NOMO-1 treated with dmso at 0.1 percent for 144 hours (cell line): ENCODE measurements at regions not wholly inside any gene's neighbourhood (a gene's known extent, or its start where the extent isn't known, plus 50 kb on each side); places are given as distances from the start of the nearest gene placed in this dataset.

Experiments
- DNase-seq: peaks from one replicate; lab custom pipeline; 2025; ENCODE audit not compliant: unreplicated experiment; lab: John Stamatoyannopoulos, UW

DNA sequence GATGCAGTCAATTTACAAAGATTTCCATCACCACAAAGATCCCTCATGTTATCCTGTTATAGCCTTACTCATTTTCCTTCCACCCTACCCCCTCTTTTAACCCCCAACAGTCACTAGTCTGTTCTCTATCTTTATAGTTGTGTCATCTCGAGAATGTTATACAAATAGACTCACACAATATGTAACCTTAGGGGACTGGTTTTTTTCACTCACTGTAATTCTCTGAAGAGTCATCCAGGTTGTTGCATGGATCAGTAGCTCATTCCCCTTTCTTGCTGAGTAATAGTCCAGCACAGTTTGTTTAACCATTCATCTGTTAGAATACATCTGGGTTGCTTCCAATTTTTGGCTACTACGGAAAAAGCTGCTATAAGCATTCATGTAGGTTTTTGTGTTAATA, 121.1 kb upstream of the PDE1C start:
- no peak for DNase-seq

DNA sequence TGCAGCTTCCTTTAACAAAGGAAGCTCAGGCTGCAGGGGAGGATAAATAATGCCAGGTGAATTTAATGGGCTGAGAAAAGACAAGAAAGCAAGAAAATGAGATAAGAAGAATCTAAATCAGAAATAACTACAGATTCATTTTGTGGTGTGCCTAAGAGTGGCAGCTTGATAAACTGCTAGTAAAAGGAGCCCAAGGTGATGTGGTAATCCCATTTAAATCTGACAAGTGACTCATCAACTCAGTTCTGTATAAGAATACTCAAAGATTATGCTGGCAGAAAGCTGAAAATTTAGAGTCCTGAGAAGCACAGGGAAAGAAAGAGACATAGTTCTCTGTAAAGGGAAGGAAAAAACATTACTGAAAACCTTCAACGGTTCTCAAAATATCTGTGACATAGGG, 109.4 kb upstream of the PDE1C start:
- no peak for DNase-seq

DNA sequence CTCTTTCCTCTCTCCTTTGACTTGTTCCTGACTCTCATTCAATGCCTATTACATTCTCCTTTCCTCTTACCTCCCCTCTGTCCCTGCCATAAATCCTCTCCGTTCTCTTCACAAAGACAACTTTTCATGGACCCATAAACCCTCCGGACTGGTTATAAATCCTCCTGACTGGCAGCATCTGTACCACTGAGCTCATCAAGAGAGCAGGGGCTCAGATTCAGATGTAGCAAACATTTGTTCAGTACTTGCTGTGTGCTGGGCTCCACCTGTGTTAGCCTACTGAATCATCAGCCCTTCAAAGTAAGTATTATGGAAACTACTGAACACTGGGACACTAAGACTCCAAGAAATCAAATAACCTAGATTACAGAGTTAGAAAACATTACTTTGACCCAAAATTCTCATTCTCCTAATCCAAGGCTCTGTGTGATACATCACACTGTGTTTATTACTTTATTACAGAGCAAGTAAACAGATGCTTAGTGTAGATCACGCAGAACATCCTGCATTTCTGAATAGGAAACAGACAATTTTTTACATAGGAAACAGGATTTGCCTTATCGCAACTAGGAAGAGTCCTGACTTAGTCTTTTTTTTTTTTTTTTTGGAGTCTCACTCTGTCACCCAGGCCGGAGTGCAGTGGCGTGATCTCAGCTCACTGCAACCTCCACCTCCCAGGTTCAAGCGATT, 108.6 kb upstream of the PDE1C start:
- no peak for DNase-seq

DNA sequence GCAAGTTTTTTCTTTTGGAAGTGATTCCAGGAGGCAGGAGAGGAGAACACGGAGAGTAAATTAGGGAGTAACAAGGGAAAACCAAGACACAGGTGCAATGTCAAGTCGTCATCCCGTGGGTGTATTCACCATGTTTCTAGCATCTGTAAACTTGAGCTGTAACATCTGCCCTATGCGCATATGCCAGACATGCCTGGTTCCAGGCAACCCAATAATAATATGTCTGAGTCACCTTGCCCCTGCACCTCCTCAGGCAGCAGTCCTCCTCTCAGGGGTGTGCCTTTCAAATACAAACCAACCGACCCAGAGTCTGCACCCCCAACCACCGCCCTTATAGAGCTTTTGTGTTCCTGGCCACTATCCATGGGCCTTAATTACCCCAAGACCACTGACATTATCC, 107.0 kb upstream of the PDE1C start:
- DNase-seq: no peak

DNA sequence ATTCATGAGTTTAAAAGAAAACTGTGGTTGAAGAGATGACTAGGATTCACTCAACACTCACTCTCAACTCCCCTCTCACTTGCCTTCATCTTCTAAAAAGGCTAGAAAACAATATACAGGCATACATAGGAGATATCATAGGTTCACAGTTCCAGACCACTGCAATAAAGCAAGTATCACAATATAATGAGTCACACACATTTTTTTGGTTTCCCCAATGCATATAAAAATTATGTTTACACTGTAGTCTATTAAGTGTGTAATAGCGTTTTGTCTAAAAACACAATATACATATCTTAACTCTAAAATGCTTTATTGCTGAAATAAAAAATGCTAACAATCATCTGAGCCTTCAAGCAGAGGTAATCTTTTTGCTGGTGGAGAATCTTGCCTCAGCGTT, 104.9 kb upstream of the PDE1C start:
- DNase-seq: no peak

DNA sequence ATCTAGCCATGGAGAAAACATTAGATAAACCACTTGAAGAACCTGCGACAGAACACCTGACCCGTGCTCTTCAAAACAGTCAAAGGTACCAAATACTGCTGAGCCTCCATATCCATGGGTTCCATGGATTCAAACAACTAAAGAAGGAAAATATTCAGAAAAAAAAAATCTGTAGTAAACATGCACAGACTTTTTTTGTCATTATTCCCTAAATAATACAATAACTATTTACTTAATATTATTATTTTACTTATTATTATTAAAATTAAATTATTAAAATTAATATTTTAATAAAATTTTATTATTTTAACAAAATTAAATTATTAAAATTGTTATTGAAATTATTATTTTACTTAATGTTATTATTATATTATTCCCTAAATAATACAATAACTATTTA, 101.0 kb upstream of the PDE1C start:
- no peak for DNase-seq

DNA sequence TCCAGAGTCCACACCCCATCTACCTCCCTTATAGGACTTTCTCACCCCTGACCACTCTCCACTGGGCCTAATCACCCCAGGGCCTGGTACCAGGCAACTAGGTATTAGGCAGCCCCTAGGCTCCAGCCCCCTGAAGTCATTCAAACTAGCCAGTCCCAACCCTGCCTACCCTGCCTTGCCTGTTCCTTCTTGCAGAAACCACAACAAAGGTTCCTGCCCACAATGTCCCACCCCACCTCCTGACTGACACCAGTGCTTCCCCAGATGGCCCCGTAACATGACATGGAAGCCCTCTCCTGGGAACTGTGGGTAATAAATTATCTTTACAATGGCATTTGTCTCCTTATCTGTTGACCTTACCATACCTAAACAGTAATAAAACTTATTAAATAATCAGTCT, 100.6 kb upstream of the PDE1C start:
- no peak for DNase-seq

DNA sequence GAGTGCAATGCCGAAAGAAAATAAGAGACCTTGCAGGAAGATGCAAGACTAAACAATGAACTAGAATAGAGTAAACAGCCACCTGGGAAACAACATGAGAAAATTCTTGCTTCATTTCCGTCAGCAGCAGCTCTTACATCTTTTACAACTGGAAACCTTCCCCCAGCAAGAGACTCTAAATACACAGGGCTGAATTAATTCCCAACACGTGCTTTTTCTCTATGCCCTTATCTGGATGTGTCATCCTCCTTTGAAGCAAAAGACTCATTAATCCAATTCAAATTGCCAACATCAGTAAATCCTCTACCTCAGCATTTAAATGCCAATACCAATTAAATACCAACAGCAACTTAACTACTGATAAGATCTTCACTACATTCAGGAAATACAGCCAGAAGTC, 99.0 kb upstream of the PDE1C start:
- DNase-seq: no peak

DNA sequence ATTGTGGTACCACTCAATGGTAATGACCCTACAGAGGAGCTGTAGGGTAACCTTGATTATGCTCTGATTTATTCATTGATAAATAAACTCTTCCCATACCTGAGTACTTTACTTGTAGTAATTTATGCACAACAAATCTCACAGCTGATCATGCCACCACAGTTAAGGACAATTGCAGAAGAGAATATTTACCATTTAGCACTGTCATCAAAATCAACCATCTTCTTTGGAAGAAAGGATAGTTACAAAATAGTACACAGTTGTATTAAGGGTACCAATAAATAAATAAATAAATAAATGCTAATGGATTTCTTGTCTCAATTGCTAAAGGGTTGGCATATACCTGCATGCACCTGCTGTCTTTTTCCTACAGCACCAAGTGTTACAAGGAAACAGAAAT, 97.6 kb upstream of the PDE1C start:
- DNase-seq: no peak

DNA sequence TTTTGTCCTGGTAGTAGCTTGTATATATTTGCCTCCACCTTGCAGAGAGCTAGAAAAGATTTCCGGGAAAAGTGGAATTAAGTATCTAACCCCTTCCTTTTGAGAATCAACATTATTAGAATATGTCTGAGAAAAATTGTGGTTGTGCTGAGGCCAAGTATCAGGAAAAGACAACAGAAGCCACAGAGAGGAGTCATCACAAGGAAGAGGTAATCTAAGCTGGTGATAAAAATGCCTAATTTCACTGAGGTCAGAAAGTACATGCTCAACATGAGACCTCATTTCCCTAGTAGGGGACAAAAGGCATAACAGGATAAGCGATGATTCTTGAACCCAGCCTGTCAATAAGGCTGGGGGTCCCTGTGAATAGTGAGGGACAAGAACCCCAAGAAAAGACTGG, 97.0 kb upstream of the PDE1C start:
- no peak for DNase-seq

DNA sequence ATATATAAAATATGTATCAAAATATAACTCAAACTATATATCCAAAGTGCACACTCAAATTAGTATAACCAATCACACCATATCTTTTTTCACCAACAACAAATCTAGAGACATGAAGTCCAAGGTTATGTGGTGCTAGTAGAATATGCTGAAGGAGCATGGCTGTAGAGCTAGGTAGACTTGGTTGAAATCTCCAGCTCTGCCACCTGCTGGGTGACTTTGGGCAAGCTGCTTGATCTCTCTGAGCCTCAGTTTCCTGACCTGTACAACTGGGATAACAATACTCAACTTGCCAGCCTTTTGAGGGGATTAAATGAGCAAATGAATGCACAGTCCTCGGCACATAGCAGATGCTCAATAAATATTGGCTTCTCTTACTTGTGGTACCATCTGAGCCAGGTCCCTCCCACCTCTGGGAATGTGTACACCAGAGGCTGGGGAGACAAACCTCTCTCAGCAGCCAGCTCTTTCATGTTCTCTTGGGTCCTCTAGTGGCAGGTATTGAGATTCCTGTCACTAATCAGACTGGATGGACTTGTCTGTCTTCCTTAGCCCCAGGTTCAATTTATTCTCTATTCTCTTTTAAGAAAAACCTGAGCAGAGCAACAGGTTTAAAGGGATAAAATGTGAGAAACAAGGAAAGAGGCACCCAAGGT, 94.3 kb upstream of the PDE1C start:
- DNase-seq: no peak

DNA sequence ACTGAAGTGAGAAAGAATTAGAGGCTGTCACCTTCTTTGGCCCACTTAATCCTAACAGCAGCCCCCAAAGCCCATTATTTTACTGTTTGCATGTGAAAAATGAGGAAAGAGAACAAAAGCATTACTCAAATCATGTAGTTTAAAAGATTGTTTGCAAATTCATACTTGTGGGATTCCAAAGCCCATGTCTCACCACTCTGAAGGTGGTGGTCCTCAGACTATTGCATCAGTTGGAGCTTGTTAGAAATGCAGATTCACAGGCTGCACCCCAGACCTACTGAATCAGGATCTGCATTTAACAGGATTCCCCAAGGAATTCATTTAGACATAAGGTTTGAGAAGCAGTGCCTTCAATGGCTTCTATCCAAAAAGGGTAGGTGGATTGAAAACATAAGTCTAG, 93.7 kb upstream of the PDE1C start:
- DNase-seq: no peak

DNA sequence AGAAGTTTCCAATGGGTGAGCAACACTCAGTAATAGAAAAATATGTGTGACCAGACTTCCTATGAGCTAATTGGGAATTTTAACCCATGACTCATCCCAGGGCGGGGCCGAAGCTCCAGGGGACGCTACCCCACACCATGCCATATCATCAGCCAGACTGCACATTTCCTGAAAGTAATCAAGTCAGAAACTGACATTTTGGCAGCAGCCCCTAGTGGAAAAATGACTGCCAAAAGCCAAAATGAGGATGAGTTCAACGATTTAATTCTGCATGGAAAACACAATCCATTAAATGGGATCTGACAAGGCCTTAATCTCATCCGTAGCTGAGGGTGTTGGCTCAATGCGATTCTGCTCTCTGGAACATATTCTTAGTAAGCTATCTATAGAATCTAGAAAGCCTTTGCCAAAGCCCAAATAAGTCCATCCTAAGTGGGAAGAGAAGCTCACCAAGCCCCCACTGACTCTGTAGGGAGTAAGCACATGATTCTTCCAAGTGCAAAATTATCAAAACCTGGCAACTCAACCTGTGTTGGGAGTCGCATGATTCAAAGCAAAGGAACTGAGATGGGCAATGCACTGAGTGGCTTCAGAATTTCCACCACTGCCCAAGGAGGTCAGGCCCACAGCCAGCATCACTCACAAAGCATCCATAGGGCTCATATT, 93.1 kb upstream of the PDE1C start:
- DNase-seq: no peak

DNA sequence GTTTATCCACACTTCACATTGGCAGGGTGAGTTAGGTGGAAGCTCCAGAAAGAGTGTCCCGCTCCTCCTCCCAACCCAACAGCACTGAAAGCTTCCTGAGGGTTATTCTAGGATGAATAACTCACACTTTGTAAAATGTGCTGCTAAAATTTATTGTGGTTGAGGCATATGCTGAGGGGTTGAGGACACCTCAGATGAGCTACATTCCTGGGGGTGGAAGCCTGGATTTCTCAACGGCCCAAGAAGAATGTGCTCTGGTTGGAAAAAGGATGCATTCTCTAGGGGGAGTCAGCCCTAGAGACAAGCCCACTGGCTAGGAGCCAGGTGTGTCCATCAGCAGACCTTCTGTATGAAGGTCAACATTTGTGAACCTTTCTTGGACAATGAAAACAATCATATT, 91.5 kb upstream of the PDE1C start:
- DNase-seq: no peak

DNA sequence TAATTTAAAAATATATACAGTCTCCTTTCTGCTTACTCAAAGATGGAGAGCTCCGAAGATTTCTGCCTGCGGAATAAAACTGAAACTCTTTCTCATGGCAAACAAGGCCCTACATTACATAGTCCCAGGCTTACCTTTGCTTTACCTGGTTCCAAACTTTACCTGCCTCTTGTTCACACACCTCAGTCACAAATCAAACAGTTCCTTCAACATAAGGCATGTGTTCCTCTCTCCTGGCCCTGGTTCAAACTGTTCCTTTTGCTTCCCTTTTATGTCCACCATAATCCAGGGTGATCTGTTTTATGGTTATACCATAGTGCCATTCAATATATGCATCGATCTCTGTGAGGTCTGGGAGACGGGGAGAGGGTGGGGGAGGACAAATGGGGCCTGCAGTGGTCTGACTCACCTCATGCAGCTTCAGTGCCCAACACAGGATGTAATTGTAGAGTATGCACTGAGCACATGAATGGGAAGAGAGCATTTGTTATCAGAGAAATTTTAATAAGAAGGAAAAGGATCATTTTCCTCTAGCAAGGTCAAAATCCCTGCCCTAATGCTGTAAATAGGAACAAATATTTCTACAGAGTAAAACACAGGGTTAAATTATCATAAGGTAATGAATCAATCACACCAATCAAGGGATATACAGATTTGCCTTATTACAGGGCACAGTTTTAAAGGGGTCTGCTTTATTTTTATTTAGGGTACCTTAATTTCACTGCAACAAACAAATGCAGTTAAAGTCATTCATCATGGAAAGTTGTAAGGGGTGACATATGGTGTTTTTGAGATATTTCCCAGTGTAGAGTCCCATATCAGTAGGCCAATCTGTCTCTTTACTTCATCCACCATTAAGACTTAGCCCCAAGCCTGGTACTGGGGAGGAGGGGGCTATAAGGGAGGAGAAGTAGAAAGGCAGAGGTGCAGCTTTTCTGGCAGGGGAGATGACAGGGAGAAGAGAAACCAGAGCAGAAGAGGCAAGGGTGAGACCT, 88.8 kb upstream of the PDE1C start:
- no peak for DNase-seq

DNA sequence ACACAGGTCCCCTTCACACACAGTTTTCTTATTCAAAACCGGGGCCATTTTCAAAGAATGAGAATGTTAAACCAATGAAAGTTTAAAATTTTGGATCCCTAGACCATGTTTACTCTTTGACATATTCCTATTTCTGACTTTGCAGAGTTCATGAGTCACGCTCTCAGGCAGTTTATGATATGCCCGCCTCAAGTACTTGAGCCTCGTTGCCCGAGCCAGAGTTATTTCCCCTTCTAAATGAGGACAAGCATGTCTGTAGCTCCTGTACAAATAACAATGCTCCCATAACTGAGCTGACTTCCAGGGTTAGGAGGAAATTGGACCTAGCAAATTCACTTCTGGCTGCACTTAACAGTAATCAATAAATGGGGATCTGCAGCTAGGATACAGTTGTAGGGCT, 87.9 kb upstream of the PDE1C start:
- DNase-seq: no peak

DNA sequence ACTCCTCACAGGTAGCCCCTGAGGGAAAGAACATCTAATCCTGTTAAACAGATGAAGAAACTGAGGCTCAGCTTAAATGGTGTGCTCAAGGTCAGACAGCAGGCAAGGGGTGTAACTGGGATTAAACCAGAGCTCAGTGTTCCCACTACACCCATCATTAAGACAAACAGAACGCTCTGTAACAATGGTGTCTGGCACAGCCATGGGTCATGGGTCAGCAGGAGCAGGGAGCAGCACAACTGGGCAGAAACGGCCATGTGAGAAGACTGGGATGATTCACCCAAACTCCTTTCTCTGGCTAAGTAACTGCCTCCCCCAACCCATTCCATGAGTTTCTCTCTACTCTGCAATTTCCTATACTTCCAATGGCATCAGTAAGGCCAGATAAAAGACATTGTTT, 85.5 kb upstream of the PDE1C start:
- DNase-seq: no peak

DNA sequence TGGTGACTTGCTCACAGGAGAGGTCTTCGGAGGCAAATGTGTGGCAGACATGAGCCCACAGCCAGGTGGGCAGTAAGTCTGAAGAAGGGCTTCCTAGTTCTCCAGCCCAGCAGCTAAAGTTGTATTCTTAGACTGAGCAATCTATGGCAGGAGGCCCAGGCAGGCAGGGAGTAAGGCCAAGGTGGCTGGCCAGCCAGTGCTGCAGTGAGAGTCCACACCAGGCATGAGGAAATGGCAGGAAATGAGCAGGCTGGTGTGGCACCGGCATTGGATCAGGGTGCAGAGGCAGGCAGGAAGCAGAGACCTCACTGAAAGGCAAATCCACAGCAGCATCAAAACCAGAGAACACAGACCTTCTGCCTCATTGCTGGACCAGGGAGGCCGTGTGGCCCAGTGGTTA, 84.6 kb upstream of the PDE1C start:
- no peak for DNase-seq

DNA sequence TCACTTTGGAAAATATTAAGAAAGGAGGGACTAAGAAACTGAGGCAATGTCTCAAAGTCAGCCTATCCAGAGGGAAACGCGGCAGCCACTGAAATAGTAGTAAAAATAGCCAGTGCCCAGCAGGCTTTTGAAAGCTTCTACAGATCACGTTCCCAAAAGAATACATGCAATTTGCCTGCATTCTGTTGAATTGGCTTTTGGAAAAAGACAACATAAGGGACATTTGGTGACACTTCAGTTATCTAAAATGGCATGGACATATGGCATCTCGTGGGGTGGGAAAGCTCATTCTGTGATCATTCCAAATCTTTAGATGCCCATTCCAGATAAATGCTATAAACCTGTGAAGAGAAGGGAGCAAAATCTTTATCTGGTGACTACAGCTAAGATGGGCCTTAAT, 82.8 kb upstream of the PDE1C start:
- no peak for DNase-seq

DNA sequence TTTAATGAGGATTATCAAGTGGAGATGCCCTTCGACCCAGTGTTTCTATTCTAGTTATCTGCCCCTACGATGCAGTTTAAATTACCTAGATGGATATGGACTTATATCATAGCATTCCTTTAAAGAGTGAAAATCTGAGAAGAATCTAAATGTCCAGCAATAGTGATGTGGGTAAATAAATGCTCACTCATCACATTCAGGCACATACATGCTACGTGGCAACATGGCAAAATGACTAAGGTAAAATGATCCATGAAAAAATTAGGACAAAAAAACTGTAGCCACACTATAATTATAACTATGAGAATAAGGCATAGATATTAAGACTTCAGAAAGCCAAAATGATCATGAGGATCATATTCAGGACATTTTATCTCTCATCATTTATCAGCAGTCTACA, 82.4 kb upstream of the PDE1C start:
- no peak for DNase-seq

DNA sequence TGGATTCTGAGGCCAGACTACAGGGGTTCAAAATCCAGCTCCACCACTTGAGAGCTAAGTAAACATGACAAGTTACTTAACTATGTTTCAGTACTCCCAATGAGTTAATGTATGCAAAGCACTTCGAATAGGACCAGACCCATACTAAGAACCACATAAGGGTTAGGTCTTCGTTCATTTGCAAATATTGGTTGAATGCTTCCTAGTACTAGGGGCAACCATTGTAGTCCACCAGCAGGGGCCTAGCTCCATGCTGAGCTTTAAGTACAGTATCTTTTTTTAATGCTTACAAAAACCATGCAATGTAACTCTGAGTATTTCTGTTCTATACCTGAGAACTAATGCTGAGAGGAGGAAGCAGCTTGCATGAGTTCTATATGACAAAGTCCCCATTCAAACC, 80.4 kb upstream of the PDE1C start:
- DNase-seq: no peak
